ENCODE measurements at regions not wholly inside any gene's neighbourhood (a gene's known extent, or its start where the extent isn't known, plus 50 kb on each side); places are given as distances from the start of the nearest gene placed in this dataset.
"Not testable (repeated sequence)": the region's sequence is repeated elsewhere in the genome, so short reads cannot be mapped to it uniquely, and the experiment has no call there.

DNA sequence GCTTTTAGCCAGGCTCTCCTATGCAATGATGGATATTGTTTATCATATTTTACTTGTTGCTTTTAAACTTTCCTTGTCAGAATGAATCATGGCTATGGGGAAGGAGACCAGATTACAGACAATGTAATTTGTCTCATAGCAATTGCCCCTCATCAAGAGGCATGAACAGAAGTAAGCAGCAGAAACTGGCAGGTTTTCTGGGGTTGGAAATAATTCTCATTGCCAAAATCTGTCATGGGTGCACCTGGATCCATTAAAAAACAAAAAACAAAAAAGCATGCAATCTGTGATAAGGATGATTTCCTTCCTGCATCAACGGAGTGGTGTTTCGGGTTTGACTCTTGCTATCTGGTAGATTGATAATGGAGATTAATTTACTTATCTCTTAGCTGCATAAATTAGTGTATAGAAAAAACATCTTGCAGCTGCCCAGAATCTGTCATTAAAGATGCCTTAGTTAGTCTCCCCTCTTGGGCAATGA, 419.6 kb downstream of the SOX11 start:
- DNase-seq (ENCODE audit: low read depth in 2 of 2) = no peak

DNA sequence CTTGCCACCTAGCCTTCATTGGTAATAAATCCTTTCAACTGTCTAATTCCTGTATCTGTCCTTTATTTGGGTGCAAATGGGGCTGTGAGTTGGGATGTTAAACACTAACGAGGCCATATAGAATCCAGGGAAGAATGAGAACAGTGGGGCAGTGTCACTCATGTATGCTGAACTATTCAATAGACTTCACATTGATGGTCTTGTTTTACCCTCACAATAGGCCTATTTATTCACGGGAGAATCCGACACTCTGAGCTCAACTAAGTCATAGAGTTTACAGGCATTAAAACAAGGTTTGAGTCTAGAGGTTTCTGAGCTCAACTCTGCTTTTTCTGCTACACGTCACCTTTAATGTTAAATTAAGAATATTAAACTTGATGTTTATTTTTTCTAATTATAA, 421.6 kb downstream of the SOX11 start:
- DNase-seq (ENCODE audit: low read depth in 2 of 2) = no peak

DNA sequence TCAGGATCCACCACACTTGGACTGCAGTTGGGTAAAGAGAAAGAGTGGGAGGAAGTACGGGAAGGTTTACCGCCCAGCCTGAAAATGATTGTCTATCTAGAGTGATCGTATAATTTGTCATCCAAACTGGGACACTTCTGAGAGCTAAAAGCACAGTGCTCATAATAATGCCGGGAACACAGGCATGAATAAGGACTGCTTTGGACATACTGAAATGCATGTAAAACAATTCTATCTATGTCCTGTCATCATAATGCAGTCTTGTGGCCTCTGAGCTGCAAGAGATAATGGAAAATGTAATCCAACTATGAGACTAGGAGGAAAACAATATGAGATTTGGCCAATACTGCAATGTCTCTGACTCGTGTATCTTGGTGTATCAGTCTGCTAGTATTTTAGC, 435.5 kb downstream of the SOX11 start:
- no peak for DNase-seq (ENCODE audit: low read depth in 2 of 2)

DNA sequence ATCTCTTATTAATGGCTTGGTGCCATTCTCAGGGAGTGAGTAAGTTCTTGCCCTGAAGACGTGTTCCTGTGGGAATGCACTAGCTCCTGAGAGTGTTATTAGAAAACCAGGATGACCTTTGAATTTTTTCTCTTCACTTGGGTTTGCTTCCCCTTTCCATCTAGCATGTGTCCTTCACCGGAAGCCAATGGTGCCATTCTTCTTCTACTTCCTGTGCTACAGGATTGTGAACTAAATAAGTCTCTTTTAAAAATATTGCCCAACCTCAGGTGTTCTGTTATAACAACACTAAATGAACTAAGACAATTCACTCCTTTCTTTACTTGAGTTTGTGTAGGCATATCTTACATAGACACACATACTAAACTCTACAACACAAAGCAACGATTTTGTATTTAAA, 447.0 kb downstream of the SOX11 start:
- no peak for DNase-seq (ENCODE audit: low read depth in 2 of 2)

DNA sequence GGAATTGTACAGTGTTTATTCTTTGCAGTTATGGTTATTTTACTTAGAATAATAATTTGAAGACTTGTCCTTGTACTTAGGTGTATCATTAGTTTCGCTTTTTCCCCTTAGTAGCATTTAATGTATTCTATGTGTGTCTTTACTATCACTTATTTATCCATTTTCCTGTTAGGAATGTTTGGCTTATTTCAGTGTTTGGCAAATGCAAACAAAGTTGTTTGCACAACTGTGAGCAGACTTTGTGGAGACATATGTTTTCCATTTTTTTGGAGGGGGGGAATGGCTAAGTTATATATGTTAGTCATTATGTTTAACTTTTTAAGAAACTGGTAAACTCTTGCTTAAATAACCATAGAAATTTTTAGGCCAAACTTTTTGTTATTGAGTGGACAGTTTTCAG, 447.7 kb downstream of the SOX11 start:
- DNase-seq (ENCODE audit: low read depth in 2 of 2) = no peak

DNA sequence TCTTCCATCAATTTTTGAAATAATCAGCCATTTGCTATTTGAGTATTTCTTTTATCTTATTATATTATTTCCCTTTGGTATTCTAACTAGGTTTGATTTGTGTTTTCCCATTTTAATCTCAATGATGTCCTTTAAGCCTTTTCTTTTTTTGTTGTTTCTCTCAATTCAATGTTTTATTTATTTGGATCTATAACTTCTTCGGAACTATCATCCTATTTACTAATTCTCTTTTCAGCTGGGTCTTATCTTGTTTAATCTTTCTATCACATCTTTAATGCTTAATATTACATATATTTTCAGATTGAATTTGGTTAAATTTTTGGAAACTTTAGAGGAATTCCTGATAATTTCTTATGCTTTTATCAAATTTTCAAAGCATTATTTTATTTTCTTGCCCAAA, 448.3 kb downstream of the SOX11 start:
- DNase-seq (ENCODE audit: low read depth in 2 of 2) = no peak

DNA sequence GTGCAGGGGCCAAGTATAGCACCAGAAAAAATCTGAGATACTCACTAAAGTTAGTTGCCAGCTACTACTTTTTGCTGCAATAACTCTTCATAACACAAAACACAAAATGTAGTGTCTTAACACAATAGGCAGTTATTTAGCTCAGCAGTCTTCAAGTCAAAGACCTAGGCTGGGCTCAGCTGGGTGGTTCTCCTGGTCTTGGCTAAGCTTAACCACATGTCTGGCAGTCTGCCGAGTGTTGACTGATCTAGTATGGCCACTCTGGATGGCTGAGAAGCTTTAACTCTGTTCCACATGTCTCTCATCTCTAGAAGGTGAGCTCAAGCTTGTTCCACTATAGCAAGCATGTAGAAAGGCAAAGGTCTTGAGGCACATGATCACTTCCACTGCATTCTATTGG, 451.6 kb downstream of the SOX11 start:
- no peak for DNase-seq (ENCODE audit: low read depth in 2 of 2)

DNA sequence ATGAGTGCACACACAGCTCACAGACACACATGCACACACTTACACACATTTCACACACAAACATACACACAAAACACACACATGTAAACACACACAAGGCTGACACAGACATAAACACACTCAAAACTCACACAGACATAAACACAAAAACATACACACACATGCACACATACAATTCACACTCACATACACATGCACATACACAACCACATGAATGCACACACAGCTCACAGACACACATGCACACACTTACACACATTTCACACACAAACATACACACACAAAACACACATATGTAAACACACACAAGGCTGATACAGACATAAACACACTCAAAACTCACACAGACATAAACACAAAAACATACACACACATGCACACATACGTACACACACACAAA, 455.0 kb downstream of the SOX11 start:
- DNase-seq (ENCODE audit: low read depth in 2 of 2) = not testable (repeated sequence)

GRCh38 chr2:6148882-6149281, 456.7 kb downstream of the SOX11 start:
- no peak for DNase-seq (ENCODE audit: low read depth in 2 of 2)

GRCh38 chr2:6159606-6160005, 467.4 kb downstream of the SOX11 start:
- DNase-seq (ENCODE audit: low read depth in 2 of 2) = no peak

DNA sequence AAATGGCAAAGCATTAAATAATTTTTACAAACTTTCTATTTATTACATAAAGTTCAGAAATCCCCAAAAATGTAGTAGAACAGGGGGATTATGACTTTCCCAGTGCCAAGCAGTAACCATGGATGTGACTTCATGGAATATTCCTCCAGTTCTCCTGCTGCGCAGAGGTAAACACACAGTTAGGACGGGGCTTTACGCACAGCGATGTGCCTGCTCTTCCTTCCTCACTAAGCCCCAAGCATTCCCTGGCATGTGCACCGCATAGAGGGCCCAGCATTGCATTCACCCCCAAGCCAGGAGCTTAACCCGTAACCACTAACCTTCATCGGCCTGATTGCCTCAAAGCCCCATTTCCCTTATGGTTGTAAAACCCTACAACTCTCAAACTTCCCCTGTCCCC, 471.7 kb downstream of the SOX11 start:
- DNase-seq (ENCODE audit: low read depth in 2 of 2) = no peak

GRCh38 chr2:6164986-6165747, 473.0 kb downstream of the SOX11 start:
- DNase-seq (ENCODE audit: low read depth in 2 of 2) = no peak

DNA sequence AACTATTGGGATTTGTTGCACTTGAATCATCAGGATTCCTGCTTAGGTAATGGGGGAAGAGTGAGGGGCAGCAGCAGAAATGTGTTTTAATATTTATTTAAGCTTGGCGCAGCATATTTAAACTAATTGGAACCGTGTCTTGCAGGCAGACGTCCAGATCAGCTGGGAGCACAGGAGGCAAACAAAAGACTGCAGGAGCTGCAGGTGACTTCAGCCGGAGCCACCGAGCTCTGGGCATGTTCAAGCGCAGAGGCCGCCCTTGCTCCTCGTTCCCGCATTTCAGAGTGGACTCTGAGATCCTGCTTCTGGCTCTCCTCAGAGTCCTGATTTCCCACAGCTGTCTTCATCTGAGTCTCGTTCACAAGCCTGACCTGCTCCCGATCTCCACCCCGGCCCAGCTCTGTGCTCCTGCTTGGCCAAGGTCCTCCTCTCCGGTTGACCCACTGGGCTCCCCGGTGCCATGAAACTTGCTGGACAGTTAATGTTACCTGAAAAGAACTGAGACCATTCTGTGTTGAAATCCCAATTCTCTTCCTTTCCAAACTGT, 475.5 kb downstream of the SOX11 start:
- DNase-seq (ENCODE audit: low read depth in 2 of 2) = no peak

- DNase-seq (ENCODE audit: low read depth in 2 of 2) = no peak
Measured at GRCh38 chr2:6168485-6168884, 476.3 kb downstream of the SOX11 start.

DNA sequence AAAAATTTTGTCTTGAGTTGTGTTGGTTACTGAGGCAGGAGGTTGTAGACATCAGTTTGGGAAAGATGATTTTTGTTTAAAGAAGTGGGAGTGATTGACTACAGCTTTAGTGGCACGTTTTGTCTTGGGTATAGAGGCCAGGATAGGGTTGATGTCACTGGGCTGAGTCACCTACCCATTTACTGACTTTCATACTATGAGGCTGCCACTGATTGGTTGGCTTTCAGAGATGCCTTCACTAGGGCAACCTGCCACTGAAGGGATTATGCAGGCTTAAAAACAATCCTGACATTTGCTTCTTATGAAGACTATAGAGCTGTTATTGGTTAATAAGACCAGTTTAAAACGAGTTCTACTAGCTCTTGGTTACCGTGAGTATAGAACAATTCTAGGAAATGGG, 479.1 kb downstream of the SOX11 start:
- DNase-seq (ENCODE audit: low read depth in 2 of 2) = no peak

- no peak for DNase-seq (ENCODE audit: low read depth in 2 of 2)
Measured at GRCh38 chr2:6177811-6178210, 485.6 kb downstream of the SOX11 start.

DNA sequence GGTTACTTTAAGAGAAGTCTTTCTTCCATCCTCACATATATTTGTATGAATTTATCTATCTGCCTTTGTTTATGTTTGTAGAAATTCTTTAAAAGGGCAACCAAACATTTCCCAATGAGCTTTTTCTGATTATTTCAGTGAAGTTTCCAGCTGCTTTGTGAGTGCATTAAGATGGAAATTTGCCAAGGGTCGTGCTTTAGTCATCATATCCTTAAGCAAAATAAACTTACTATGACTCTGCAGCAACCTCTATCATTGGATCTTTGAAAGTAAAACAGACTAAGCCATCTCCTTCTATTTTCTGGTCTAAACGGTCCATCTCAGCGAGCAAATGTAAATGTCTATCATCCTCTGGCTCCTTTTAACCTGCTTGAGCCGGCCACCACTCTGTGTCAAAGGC, 489.3 kb downstream of the SOX11 start:
- DNase-seq (ENCODE audit: low read depth in 2 of 2) = no peak

DNA sequence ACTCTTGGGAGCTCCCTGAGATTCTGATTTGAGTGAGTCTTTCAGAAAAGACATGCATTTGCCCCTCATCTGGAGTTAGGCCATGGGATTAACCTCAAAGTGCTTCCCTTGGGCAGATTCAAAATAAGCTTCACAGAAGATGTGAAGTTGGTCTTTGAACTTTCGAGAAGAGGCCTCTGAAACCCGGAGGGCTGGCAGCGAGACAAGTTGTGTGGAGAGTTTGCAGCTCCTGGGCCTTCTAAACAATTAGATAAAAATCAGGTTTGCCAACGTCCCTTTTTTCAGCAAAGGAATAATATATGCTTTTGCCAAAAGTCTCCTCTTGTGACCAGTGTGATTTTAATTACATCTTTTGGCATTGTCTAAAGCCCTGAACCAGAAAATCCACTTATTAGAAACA, 489.7 kb downstream of the SOX11 start:
- no peak for DNase-seq (ENCODE audit: low read depth in 2 of 2)

DNA sequence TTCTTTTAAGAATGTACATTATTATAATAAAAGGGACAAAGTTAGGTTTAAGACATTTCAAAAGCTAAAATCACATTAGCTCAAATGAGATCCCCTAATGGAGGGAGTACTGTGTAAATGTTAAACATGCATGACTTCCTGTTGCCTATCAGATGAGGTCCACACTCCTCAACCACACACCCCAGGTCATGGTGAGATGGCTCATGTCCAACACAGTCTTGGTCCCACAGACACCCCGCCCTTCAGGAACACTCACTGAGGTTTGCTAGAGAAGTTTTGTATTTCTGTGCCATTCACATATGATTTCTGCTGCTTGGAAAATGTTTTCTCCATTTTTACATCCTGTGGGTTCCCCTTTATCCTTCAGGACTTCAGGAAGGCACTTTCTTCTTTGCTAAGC, 491.0 kb downstream of the SOX11 start:
- DNase-seq (ENCODE audit: low read depth in 2 of 2) = no peak

GRCh38 chr2:6184532-6185292, 492.5 kb downstream of the SOX11 start:
- no peak for DNase-seq (ENCODE audit: low read depth in 2 of 2)

GRCh38 chr2:6186332-6187151, 494.4 kb downstream of the SOX11 start:
- no peak for DNase-seq (ENCODE audit: low read depth in 2 of 2)

DNA sequence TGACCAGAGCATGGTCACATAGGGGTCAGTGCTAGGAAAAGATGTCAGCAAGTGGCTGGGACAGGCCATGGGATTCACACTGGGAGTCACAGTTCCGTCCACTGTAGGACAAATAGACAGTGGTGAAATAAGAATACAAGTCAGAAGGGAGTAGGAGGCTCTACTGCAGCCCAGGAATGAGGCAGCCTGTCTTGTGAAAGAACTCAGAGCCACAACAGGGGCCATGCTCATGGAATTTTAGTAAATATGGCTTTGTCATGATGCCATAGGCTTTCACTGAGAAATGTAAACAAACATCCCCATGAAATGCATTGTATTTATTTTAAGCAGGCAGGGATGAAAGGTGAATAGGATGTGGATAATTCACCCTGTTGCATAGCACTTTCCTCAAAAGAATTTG, 504.3 kb downstream of the SOX11 start:
- DNase-seq (ENCODE audit: low read depth in 2 of 2) = no peak
